Hematopoietic multipotent progenitor cell treated with erythropoietin and hydrocortisone succinate and interleukin-3 and kit ligand, for 4 days (in vitro differentiated cells): ENCODE measurements at regions not wholly inside any gene's neighbourhood (a gene's known extent, or its start where the extent isn't known, plus 50 kb on each side); places are given as distances from the start of the nearest gene placed in this dataset.

Experiments used
- DNase-seq: peaks from one replicate; pipeline ENCODE4 v3.0.0-alpha.2; 2015

DNA sequence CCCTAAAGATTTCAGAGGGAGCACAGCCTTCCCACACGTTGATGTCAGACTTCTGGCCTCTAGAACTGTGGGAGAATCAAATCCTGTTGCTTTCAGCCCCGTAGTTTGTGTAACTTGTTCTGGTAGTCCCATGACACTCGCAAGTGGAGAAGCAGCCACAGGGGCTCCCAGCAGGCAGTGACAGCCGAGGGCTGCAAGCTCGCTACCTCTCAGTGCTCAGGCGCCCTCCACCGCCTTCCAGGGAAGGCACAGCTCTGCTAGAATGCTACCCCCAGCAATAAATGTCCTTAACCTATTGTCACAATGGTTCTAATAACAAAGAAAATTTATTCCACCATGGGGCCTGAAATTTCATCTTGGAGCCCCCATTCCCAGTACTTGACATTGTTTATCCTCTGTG lies 143.1 kb upstream of the ZNF236 start:
- no peak for DNase-seq

DNA sequence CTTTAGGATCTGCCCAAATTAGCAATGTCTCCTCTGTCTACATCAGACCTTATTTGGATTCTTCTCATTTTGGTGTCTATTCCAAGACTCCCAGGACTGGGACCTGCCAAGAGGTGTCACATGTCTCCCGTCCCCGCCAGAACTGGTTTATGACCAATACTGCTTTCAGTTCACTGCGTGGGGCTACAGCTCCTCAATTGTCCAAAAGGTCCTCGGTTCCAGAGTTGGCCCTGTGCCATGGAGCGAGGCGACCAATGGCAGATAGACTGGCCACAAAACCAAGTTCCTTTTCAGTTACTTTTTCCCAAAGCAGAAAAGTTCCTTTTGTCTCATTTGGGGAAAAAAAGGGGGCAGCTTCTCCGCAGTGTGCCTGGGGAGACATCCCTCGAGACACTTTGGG lies 144.1 kb upstream of the ZNF236 start:
- no peak for DNase-seq

GRCh38 chr18:76674596-76674995 lies 147.8 kb upstream of the ZNF236 start:
- DNase-seq: no peak

- no peak for DNase-seq
Measured at GRCh38 chr18:76673281-76674185, 148.8 kb upstream of the ZNF236 start.

- DNase-seq: peak; percentile 12
Measured at GRCh38 chr18:76672627-76673026, 149.7 kb upstream of the ZNF236 start.

- no peak for DNase-seq
Measured at GRCh38 chr18:76670564-76671288, 151.6 kb upstream of the ZNF236 start.

DNA sequence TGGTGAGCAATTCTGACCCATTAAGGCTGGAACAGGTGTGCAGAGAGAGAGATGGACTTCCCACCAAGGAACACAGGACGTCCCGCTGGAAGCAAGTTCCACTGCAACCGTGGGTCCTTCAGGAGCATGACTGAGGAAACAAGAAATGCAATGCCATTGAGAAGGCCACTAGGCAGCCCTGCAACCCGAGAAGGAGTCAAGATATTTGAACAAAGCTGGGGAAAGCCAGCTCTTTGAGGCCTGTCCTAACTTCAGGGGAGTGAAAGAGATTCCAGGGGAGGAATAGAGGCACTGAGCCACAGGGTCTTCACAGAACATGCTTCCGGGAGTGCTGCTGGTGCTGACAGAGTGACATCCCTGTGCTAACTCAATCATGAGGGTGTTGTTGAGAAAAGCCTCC lies 153.8 kb upstream of the ZNF236 start:
- no peak for DNase-seq

DNA sequence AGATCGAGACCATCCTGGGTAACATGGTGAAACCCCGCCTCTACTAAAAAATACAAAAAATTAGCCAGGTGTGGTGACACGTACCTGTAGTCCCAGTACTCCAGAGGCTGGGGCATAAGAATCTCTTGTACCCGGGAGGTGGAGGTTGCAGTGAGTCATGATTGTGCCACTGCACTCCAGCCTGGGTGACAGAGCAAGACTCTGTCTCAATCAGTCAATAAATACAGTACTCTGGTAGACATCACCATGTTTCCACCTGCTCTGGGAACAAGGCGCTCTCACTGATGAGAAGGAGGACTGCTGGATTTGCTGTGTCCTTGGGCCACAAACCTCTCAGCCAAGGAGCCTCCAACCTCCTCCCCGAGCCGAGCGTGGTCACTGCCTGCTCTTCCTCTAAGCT lies 154.2 kb upstream of the ZNF236 start:
- no peak for DNase-seq

DNA sequence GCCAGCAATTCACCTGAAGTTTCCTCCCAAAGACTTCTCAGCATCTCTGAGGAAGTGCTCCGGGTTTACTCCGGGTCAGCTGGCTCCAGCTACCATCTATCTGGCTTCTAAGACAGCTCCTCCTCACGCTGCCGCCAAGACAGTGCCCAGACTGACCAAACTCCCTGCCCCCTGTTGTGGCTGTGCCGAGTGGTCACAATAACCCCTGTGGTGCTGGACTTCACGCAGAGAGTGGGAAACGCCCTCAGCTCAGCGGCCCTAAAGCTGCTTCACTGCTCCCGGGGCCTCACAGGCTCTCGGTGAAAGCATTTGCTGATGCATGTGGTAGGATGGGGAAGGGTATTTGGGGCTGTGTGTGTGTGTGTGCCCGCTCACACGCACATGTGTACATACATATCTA lies 154.8 kb upstream of the ZNF236 start:
- DNase-seq: no peak

DNA sequence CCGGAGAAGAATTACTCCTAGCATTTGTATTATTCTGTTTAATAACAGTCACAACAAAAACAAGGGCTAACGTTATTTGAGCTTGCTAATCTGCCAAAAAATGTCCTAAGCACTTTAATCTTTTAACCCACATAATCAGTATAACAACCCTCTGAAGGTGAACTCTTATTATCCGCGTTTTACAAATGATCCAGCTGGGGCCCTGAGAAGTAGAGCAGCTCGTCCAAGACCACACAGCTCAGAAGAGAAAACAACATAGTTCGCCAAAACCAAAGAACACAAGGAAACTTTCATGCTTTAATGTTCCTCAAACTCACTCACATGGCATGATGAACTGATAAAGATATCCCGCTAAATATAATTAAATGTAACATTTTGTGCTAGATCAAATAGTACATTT lies 159.7 kb upstream of the ZNF236 start:
- no peak for DNase-seq

GRCh38 chr18:76660571-76661192 lies 161.7 kb upstream of the ZNF236 start:
- DNase-seq: no peak

DNA sequence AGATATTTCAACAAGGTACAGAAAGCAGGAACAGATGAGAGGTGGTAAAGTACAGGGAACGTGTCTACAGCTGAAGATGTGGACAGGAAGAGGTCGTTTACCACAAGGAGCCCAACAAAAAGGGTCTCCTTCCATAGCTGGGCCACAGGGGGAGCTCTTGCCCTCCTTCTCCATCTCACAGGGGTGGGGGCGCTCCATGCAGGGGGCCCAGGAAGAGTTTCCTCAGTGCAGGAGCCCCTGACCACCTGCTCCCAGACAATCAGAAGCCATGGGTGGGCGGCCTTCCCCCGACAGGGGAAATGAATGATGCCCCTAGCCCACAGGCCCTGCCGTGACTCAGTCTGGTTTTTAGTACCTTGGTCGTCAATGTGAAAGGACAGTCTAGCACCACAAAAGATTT lies 163.6 kb upstream of the ZNF516 start:
- peak; percentile 64 for DNase-seq

DNA sequence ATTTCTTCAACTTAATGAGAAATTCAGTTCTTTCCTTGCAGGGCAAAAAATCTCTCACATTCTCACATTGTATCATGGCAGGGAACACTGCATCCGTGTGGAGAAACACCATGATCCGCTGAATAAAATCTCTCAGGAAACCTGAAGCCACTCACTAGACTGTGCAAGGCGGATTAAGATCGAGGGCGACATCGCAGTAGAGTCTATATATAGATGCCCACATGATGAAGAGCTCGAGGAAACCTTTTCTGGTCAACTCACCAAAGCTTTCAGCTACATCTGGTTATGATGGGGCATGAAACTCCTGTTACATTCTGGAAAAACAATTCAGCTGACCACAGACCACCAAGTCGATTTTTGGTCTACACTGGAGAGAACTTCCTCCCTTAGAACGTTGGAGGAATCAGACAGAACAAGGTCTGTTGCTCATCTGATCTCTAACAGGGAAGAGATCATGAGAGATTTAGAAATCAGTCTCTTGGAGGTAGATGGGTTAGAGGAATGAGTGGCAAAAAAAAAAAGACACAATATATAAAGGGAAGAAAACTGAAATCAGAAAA lies 162.9 kb upstream of the ZNF516 start:
- DNase-seq: peak; percentile 26

GRCh38 chr18:76656925-76657827 lies 162.1 kb upstream of the ZNF516 start:
- DNase-seq: peak; percentile 58

- DNase-seq: no peak
Measured at GRCh38 chr18:76654577-76654976, 159.5 kb upstream of the ZNF516 start.

GRCh38 chr18:76647322-76647721 lies 152.3 kb upstream of the ZNF516 start:
- no peak for DNase-seq

GRCh38 chr18:76644580-76644979 lies 149.5 kb upstream of the ZNF516 start:
- no peak for DNase-seq

DNA sequence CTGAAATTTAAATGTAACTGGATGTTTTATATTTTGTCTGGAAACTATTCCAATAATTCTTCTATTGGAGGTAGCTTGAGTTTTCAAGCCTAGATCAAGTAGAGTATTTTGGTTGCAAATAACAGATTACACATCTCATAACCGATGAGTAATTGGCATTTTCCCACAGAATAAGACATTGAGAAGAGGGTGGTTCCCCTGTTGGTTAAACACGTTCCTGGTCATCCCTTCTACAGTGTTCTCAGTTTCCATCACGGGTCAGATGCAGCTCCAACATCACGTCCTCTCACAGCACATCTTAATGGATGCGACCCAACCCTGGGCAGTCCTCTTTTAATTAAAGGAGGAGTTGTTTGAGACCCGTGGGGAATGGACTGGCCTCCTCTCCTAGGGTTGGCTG lies 149.0 kb upstream of the ZNF516 start:
- no peak for DNase-seq

DNA sequence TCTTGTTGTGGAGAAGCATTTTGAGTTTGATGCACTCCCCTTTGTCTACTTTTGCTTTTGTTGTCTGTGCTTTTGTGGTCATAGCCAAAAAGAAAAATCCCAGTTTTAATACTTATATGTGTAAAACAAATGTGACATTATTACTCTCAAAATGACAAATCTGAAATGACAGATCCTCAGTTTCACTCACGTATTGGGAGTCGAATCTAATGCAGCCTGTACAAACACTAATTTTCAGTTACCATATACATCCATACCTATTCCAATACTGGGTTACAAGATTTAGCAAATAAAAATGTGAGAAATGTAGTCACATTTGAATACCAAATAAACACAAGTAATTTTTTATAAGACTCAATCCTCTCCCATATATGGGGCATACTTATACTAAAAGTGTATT lies 148.2 kb upstream of the ZNF516 start:
- DNase-seq: no peak

DNA sequence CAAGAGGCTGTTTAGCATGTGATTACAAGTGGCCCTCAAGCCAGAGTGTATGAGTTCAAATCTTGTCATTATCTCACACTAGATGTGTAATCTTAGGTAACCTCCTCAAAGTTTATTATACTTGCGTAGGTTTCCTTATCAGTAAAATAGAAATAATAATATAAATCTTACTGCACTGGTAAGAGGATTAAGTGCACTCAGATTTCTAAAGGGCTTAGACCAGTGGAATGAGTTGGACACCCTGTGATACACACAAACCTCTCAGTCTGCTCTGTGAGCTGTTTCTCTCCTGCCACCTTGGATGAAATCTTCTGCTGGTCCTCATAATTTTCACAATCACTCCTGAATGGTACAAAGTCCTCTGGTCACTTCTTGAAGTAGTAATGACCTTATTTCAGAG lies 145.4 kb upstream of the ZNF516 start:
- DNase-seq: no peak

GRCh38 chr18:76634564-76634963 lies 139.5 kb upstream of the ZNF516 start:
- no peak for DNase-seq

GRCh38 chr18:76633588-76634269 lies 138.7 kb upstream of the ZNF516 start:
- DNase-seq: peak; percentile 53
